B cell (primary cell): ENCODE measurements at regions not wholly inside any gene's neighbourhood (a gene's known extent, or its start where the extent isn't known, plus 50 kb on each side); places are given as distances from the start of the nearest gene placed in this dataset.

Source experiments
- EZH2 ChIP-seq: IDR thresholded peaks from 2 replicates; pipeline ENCODE4 v1.6.1; 2012; ENCODE audit warnings: borderline replicate concordance, low read depth, mild to moderate bottlenecking, moderate library complexity, low read length; ENCODE audit not compliant: insufficient read depth, poor library complexity, severe bottlenecking
- TF ChIP-seq, protein P1 (sequence below): fragments of 200-600 bp; IDR thresholded peaks from one replicate; pipeline ENCODE4 v1.8.0; 2022; ENCODE audit warnings: antibody characterized with exemption, mild to moderate bottlenecking

DNA sequence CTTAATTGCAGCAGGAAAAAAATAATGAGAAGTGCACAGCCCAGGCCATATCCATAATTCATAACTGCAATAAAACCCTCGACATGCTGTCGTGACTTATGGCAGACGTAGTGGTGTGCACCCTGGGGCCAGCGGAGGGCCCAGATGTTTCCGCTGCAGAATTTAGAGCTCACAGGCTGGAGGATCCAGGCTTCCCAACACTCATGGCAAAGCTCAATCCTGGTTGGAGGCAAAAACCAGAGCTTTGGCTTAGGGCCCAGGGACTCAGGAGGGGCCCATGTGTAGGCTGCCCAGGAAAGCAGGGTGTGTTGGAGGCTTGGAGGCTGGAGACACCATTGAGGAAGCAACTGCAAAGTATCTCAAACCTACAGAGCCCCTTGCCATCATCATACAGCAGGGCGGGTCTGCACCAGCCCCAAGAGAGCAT, 68.7 kb downstream of the SERPINA3 start:
- TF ChIP-seq, protein P1, sequence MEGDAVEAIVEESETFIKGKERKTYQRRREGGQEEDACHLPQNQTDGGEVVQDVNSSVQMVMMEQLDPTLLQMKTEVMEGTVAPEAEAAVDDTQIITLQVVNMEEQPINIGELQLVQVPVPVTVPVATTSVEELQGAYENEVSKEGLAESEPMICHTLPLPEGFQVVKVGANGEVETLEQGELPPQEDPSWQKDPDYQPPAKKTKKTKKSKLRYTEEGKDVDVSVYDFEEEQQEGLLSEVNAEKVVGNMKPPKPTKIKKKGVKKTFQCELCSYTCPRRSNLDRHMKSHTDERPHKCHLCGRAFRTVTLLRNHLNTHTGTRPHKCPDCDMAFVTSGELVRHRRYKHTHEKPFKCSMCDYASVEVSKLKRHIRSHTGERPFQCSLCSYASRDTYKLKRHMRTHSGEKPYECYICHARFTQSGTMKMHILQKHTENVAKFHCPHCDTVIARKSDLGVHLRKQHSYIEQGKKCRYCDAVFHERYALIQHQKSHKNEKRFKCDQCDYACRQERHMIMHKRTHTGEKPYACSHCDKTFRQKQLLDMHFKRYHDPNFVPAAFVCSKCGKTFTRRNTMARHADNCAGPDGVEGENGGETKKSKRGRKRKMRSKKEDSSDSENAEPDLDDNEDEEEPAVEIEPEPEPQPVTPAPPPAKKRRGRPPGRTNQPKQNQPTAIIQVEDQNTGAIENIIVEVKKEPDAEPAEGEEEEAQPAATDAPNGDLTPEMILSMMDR: no peak
- TF ChIP-seq EZH2: no peak
